T-helper 1 cell treated with Interleukin-12 subunit alpha and Interleukin-12 subunit beta and Interleukin-4 antibody, amounts not matched to agents 30 μg/mL and 1 μg/mL, for 36 hours (primary cell): ENCODE measurements at regions not wholly inside any gene's neighbourhood (a gene's known extent, or its start where the extent isn't known, plus 50 kb on each side); places are given as distances from the start of the nearest gene placed in this dataset.
A peak's percentile ranks its signal among the peaks of the same experiment; 100 is the strongest.

Experiments
- H3K27ac Mint-ChIP-seq: one replicate; pipeline ENCODE4 v1.8.0; 2021; ENCODE audit warnings: mild to moderate bottlenecking, mixed read lengths
- H3K27me3 Mint-ChIP-seq: one replicate; pipeline ENCODE4 v1.8.0; 2021; ENCODE audit warnings: low read depth, mixed read lengths
- H3K36me3 Mint-ChIP-seq: one replicate; pipeline ENCODE4 v1.8.0; 2021; ENCODE audit warnings: low read depth, mixed read lengths
- H3K4me1 Mint-ChIP-seq: one replicate; pipeline ENCODE4 v1.8.0; 2021; ENCODE audit warnings: low read depth, mixed read lengths
- H3K4me3 Mint-ChIP-seq: one replicate; pipeline ENCODE4 v1.8.0; 2021; ENCODE audit warnings: mild to moderate bottlenecking, moderate library complexity, mixed read lengths
- H3K9me3 Mint-ChIP-seq: one replicate; pipeline ENCODE4 v1.8.0; 2021; ENCODE audit warnings: mixed read lengths

GRCh38 chr5:115469904-115470516 lies 74.6 kb downstream of the FEM1C start:
- no peaks in the 10 kb centered on the region for H3K9me3 Mint-ChIP-seq
- no peaks in the 10 kb centered on the region for H3K4me1 Mint-ChIP-seq
- H3K27me3 Mint-ChIP-seq: peaks cover 28% of the 10 kb centered on the region
- no peak overlapping the region for H3K4me3 Mint-ChIP-seq
- H3K36me3 Mint-ChIP-seq: no peaks in the 10 kb centered on the region
- no peak overlapping the region for H3K27ac Mint-ChIP-seq

DNA sequence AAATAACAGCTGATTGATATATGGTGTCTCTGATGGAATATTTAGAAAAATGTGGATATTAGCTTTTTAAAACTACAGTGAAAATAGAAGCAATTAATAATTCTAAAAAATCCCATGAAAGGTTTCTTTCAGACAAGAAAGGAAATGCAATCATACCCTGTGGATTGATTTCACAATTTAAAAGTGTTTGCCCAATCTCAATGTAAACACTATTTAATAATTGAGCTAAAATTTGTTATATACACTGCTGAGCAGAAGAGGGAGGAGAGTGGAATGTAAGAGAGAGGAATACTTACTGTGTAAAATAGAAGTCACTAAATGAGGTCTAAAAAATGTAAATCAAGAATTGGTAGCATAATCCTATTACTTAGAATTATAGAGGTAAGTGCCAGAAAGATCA lies 76.9 kb downstream of the FEM1C start:
- no peaks in the 10 kb centered on the region for H3K36me3 Mint-ChIP-seq
- no peaks in the 10 kb centered on the region for H3K9me3 Mint-ChIP-seq
- H3K4me1 Mint-ChIP-seq: peaks cover 2% of the 10 kb centered on the region
- H3K4me3 Mint-ChIP-seq: no peak overlapping the region
- peaks cover 39% of the 10 kb centered on the region for H3K27me3 Mint-ChIP-seq
- H3K27ac Mint-ChIP-seq: no peak overlapping the region

DNA sequence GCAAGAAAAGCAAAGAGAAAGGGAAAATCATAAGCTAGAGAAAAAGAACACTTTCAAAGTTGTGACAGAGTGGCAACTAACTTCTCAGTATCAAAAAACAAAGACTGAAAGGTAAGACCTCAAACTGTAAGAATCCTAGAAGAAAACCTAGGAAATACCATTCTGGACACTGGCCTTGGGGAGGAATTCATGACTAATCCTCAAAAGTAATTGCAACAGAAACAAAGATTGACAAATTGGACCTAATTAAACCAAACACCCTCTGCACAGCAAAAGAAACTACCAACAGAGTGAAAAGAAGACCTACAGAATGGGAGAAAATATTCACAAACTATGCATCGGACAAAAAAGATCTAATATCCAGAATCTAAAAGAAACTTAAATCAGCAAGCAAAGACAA lies 79.1 kb downstream of the FEM1C start:
- Mint-ChIP-seq H3K4me1 (peaks cover 12% of the 10 kb centered on the region), H3K9me3 (no peaks in the 10 kb centered on the region), H3K27me3 (peaks cover 48% of the 10 kb centered on the region)

DNA sequence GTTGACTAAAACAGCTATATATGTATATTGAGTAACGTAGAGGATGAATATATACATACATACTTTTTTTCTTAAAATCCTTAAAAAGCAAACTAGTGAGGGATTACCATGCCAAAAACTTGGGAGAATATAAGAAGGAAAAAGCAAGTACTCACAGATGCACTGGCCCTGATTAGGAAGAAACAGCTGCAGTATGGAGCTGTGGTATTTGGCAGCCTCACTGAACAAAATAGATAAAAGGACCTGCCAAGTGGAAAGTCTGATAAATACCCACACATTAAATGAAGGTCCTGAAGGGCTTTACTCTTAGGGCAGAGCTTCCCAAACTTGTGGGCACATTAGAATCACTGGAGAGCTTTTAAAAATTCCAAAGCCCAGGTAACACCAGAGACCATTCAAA lies 80.6 kb downstream of the FEM1C start:
- Mint-ChIP-seq H3K27ac (no peak overlapping the region), H3K4me1 (peaks cover 12% of the 10 kb centered on the region), H3K36me3 (no peaks in the 10 kb centered on the region), H3K9me3 (no peaks in the 10 kb centered on the region), H3K4me3 (no peak overlapping the region), H3K27me3 (peaks cover 48% of the 10 kb centered on the region)

More for the DNA sequence above, 79.1 kb downstream of the FEM1C start:
- Mint-ChIP-seq H3K4me3 (no peak overlapping the region), H3K27ac (no peak overlapping the region), H3K36me3 (no peaks in the 10 kb centered on the region)

DNA sequence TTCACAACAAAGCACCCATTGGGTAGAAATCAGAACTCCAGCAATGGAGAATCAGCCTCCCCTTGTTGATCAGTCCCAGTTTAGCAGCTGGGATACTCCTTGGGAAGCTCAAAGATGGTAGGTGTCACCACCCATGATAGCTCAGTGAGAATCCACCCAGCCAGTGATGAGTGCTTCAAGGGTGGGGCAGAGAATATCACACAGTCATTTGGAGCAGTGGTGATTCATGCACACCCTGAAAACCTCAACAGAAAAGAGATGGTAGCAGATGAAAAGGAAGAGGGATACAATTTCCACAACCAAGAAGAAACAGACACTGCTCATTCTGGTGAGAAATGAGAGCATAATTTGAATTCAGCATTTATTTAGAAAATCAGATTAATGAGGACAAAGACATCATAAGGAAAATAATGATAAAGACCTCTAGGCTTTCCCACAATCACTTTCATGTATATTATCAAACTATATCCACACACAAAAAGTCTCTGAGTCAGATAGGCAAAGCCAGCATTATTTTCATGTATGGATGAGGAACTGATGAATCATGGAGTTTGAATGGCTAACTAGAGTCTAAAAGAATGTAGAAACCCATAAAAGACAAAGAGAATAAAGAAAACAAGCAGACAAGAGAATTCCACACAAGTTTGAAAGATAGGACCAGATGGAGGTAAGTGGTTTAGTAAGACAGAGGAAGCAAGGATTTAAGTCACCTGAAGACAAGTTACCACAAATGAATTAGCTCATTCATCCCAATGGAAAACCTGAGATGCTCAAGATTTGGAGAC lies 82.9 kb downstream of the FEM1C start:
- Mint-ChIP-seq H3K4me3 (no peak overlapping the region), H3K4me1 (peaks cover 12% of the 10 kb centered on the region), H3K36me3 (no peaks in the 10 kb centered on the region), H3K27ac (peak overlapping the region; percentile 16), H3K27me3 (peaks cover 32% of the 10 kb centered on the region), H3K9me3 (no peaks in the 10 kb centered on the region)

GRCh38 chr5:115461093-115461492 lies 83.5 kb downstream of the FEM1C start:
- no peak overlapping the region for H3K4me3 Mint-ChIP-seq
- H3K36me3 Mint-ChIP-seq: no peaks in the 10 kb centered on the region
- H3K4me1 Mint-ChIP-seq: peaks cover 12% of the 10 kb centered on the region
- peaks cover 28% of the 10 kb centered on the region for H3K27me3 Mint-ChIP-seq
- no peak overlapping the region for H3K27ac Mint-ChIP-seq
- no peaks in the 10 kb centered on the region for H3K9me3 Mint-ChIP-seq

- peaks cover 12% of the 10 kb centered on the region for H3K4me1 Mint-ChIP-seq
- no peaks in the 10 kb centered on the region for H3K36me3 Mint-ChIP-seq
- no peak overlapping the region for H3K4me3 Mint-ChIP-seq
- no peak overlapping the region for H3K27ac Mint-ChIP-seq
- no peaks in the 10 kb centered on the region for H3K9me3 Mint-ChIP-seq
- peaks cover 28% of the 10 kb centered on the region for H3K27me3 Mint-ChIP-seq
Observed at GRCh38 chr5:115460472-115460871, 84.1 kb downstream of the FEM1C start.

DNA sequence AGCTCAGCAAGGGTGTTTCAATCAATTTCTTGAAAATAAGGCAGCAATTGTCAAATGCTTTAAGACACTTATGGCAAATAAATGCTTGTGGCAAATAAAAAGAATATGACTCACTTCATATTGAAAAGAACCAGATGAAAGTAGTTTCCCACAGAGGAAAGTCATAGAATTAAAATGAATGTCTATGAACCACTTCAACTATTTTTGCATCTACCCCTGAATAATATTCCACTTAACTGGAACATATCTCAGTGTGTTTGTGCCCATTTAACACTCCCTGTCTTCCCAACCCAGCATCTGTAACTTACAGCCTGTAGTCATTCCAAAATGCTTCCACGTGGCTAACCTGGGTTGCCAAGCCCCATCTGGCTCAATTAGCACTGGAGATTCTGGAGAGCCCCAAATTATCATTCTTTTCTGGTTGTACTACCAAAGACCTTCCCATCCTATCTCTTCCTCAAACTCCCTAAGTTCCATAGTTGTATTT lies 84.7 kb downstream of the FEM1C start:
- H3K4me3 Mint-ChIP-seq: no peak overlapping the region
- H3K27me3 Mint-ChIP-seq: peaks cover 26% of the 10 kb centered on the region
- H3K27ac Mint-ChIP-seq: no peak overlapping the region
- H3K9me3 Mint-ChIP-seq: no peaks in the 10 kb centered on the region
- peaks cover 12% of the 10 kb centered on the region for H3K4me1 Mint-ChIP-seq
- H3K36me3 Mint-ChIP-seq: no peaks in the 10 kb centered on the region

DNA sequence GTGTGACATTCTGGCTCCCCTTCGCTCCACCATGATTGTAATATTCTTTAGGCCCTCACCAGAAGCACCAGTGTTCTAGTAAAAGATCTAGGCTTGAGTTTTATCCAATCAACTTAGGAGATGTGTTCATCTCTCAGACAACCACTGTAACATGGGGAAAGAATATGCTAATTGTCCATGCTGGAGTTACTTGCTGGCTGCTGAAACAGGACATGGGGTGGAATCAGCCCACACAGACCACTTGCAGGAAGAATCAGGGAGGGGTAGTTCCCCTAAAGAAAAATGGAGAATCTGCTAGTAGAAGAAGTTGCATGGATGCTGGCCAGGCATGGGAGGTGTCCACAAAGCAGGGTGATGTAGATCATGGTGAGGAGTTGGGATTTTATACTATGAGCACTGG lies 86.2 kb downstream of the FEM1C start:
- no peaks in the 10 kb centered on the region for H3K9me3 Mint-ChIP-seq
- no peak overlapping the region for H3K4me3 Mint-ChIP-seq
- H3K36me3 Mint-ChIP-seq: no peaks in the 10 kb centered on the region
- H3K27me3 Mint-ChIP-seq: peaks cover 18% of the 10 kb centered on the region
- H3K27ac Mint-ChIP-seq: no peak overlapping the region
- H3K4me1 Mint-ChIP-seq: peaks cover 10% of the 10 kb centered on the region

DNA sequence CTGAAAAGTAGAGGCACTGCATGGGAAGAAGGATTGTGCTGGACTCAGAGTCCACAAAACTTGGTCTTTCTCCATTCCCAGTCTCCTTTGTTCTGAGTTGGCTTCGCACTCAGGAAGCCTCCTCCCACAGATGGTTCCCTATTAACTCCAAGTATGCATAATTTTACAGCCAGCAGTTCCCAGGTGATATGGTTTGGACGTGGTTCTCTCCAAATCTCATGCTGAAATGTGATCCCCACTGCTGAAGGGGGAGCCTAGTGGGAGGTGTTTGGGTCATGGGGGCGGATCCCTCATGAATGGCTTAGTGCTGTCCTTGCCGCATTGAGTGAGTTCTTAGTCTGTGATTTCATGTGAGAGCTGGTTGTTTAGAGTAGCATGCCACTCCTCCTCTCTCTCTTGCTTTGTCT lies 86.6 kb downstream of the FEM1C start:
- Mint-ChIP-seq H3K4me1 (peaks cover 10% of the 10 kb centered on the region), H3K4me3 (no peak overlapping the region), H3K27me3 (peaks cover 17% of the 10 kb centered on the region), H3K36me3 (no peaks in the 10 kb centered on the region), H3K9me3 (no peaks in the 10 kb centered on the region), H3K27ac (no peak overlapping the region)

DNA sequence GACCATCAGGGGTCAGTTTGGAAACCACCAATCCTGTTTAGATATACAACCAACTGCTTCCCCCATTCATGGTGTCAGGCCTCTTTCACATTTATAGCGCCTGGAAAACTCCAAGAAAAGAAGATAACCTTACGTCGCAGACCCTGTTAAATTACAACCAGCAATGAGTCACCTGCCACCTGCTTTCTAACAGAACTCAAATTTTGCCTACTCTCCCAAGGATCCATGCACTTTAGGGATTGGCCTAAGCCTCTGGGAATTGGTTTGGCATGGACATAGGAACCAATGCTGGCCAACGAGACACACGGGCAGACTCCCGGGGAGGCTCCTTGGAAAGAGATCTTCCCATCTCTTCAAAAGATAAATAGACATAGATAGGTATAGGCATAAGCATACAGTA lies 87.0 kb downstream of the FEM1C start:
- H3K27me3 Mint-ChIP-seq: peaks cover 14% of the 10 kb centered on the region
- no peak overlapping the region for H3K27ac Mint-ChIP-seq
- no peaks in the 10 kb centered on the region for H3K9me3 Mint-ChIP-seq
- no peaks in the 10 kb centered on the region for H3K36me3 Mint-ChIP-seq
- no peak overlapping the region for H3K4me3 Mint-ChIP-seq
- peaks cover 10% of the 10 kb centered on the region for H3K4me1 Mint-ChIP-seq

DNA sequence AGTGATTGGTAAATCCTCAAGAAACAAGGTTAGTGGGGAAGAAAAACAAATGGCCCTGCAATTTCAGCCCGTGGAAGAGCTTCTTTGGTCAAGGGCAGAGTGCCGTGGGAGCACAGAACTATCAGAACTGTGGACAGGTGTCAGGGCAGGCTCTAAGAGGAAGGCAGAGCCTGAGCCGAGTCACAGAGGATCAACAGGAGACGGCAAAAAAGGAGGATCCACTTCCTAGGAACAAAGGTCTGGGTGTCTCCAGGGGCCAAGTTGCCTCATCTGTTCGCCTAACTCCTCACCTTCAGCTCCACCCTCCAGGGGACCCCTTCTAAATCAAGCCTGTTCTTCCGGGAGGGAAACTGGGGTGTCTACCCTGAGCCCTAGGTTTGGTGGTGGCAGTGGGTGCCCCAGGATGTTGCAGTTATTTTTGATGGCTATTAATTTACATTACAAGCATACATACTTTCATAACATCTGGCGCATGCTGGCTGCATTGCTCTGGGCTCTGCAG lies 88.0 kb downstream of the FEM1C start:
- Mint-ChIP-seq H3K27me3 (peaks cover 5% of the 10 kb centered on the region), H3K27ac (no peak overlapping the region), H3K4me3 (no peak overlapping the region), H3K4me1 (peaks cover 3% of the 10 kb centered on the region), H3K9me3 (no peaks in the 10 kb centered on the region), H3K36me3 (no peaks in the 10 kb centered on the region)

- Mint-ChIP-seq H3K9me3 (no peaks in the 10 kb centered on the region), H3K27me3 (peaks cover 5% of the 10 kb centered on the region), H3K27ac (no peak overlapping the region), H3K4me3 (no peak overlapping the region), H3K36me3 (no peaks in the 10 kb centered on the region), H3K4me1 (no peaks in the 10 kb centered on the region)
Observed at GRCh38 chr5:115456056-115456455, 88.5 kb downstream of the FEM1C start.

GRCh38 chr5:115455301-115455707 lies 89.3 kb downstream of the FEM1C start:
- H3K36me3 Mint-ChIP-seq: no peaks in the 10 kb centered on the region
- no peak overlapping the region for H3K4me3 Mint-ChIP-seq
- no peaks in the 10 kb centered on the region for H3K9me3 Mint-ChIP-seq
- no peak overlapping the region for H3K27ac Mint-ChIP-seq
- peaks cover 5% of the 10 kb centered on the region for H3K27me3 Mint-ChIP-seq
- peaks cover 5% of the 10 kb centered on the region for H3K4me1 Mint-ChIP-seq
